Uterus (tissue), 2 donors: ENCODE measurements at regions not wholly inside any gene's neighbourhood (a gene's known extent, or its start where the extent isn't known, plus 50 kb on each side); places are given as distances from the start of the nearest gene placed in this dataset.

Experiments used
- CTCF ChIP-seq, 4 experiments: fragments of 200-600 bp in 2 of 4; fragments of 450-650 bp in 2 of 4; sonication (generic) in 2 of 4; IDR thresholded peaks; one replicate each; pipeline ENCODE4 v1.5.1; 2016 to 2019; ENCODE audit warnings: antibody characterized with exemption in 4 of 4, mild to moderate bottlenecking in 2 of 4, moderate library complexity in 1 of 4
- POLR2A ChIP-seq, 2 donors: fragments of 450-650 bp; IDR thresholded peaks; one replicate each; pipeline ENCODE4 v1.6.1; 2016; ENCODE audit warnings: antibody characterized with exemption in 2 of 2, mild to moderate bottlenecking in 1 of 2, moderate library complexity in 1 of 2

- TF ChIP-seq POLR2A (IDR thresholded peaks at IDR 0.05) (no peak), CTCF (IDR thresholded peaks at IDR 0.05) (no peak)
Measured at GRCh38 chr5:105371169-105371568, 1808.6 kb upstream of the NUDT12 start.
